ENCODE measurements at regions not wholly inside any gene's neighbourhood (a gene's known extent, or its start where the extent isn't known, plus 50 kb on each side); places are given as distances from the start of the nearest gene placed in this dataset.

GRCh38 chr2:80894486-80894885 is 589.9 kb upstream of the LRRTM1 start:
- dilution Hi-C loops (cut with MboI; ENCODE audit: extremely low pct_ligation_motif_present, low sequenced_read_pairs) = no loop called here
- FAIRE-seq = no peak

GRCh38 chr2:80893711-80894110 is 589.2 kb upstream of the LRRTM1 start:
- FAIRE-seq = no peak
- no peak for TF ChIP-seq EZH2 (IDR thresholded peaks at IDR 0.05; ENCODE audit: low read length)
- TF ChIP-seq, protein P1, sequence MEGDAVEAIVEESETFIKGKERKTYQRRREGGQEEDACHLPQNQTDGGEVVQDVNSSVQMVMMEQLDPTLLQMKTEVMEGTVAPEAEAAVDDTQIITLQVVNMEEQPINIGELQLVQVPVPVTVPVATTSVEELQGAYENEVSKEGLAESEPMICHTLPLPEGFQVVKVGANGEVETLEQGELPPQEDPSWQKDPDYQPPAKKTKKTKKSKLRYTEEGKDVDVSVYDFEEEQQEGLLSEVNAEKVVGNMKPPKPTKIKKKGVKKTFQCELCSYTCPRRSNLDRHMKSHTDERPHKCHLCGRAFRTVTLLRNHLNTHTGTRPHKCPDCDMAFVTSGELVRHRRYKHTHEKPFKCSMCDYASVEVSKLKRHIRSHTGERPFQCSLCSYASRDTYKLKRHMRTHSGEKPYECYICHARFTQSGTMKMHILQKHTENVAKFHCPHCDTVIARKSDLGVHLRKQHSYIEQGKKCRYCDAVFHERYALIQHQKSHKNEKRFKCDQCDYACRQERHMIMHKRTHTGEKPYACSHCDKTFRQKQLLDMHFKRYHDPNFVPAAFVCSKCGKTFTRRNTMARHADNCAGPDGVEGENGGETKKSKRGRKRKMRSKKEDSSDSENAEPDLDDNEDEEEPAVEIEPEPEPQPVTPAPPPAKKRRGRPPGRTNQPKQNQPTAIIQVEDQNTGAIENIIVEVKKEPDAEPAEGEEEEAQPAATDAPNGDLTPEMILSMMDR (optimal IDR thresholded peaks at IDR 0.05 in 1 of 3, IDR thresholded peaks at IDR 0.05 in 1 of 3, conservative IDR thresholded peaks at IDR 0.05 in 1 of 3; ENCODE audit: extremely low read depth in 1 of 3, insufficient read depth in 2 of 3, low read length in 3 of 3) = no peak
- dilution Hi-C loops (cut with MboI; ENCODE audit: extremely low pct_ligation_motif_present, low sequenced_read_pairs) = no loop called here

More at GRCh38 chr2:80894486-80894885, 589.9 kb upstream of the LRRTM1 start:
- no peaks in the 10 kb centered on the region for H3K36me3 ChIP-seq (ENCODE audit: control insufficient read depth in 2 of 2, extremely low read depth in 1 of 2, insufficient read depth in 2 of 2, low read length in 2 of 2)
- no peak overlapping the region for H3K4me2 ChIP-seq (ENCODE audit: control insufficient read depth, extremely low read depth, insufficient read depth, low read depth, low read length)
- H3K9ac ChIP-seq (ENCODE audit: control insufficient read depth, extremely low read depth, insufficient read depth, low read length) = no peak overlapping the region
- H3K4me3 ChIP-seq (ENCODE audit: control insufficient read depth in 2 of 3, extremely low read depth in 1 of 3, insufficient read depth in 2 of 3, low read depth in 1 of 3, low read length in 3 of 3) = no peak overlapping the region
- no peaks in the 10 kb centered on the region for H3K9me1 ChIP-seq (ENCODE audit: control insufficient read depth, extremely low read depth, insufficient read depth, low read length)
- no peak for DNase-seq (ENCODE audit: low read depth, low spot score)
- no peak overlapping the region for H2AFZ ChIP-seq (ENCODE audit: control insufficient read depth, low read length)
- no peaks in the 10 kb centered on the region for H3K79me2 ChIP-seq (ENCODE audit: control insufficient read depth, insufficient read depth, low read length)
- H3K27ac ChIP-seq (ENCODE audit: control insufficient read depth, insufficient read depth, low read length) = no peak overlapping the region
- H3K4me1 ChIP-seq (ENCODE audit: control insufficient read depth, extremely low read depth, insufficient read depth, low read length) = no peaks in the 10 kb centered on the region
- no peaks in the 10 kb centered on the region for H4K20me1 ChIP-seq (ENCODE audit: control insufficient read depth, extremely low read depth, insufficient read depth, low read length)
- no peaks in the 10 kb centered on the region for H3K9me3 ChIP-seq (ENCODE audit: control insufficient read depth, low read depth, low read length)
- TF ChIP-seq, protein P1 (optimal IDR thresholded peaks at IDR 0.05 in 1 of 3, IDR thresholded peaks at IDR 0.05 in 1 of 3, conservative IDR thresholded peaks at IDR 0.05 in 1 of 3; ENCODE audit: extremely low read depth in 1 of 3, insufficient read depth in 2 of 3, low read length in 3 of 3) = no peak
- TF ChIP-seq EZH2 (IDR thresholded peaks at IDR 0.05; ENCODE audit: low read length) = no peak
- H3K27me3 ChIP-seq (ENCODE audit: control insufficient read depth, extremely low read depth, insufficient read depth, low read length) = no peaks in the 10 kb centered on the region

More at GRCh38 chr2:80893711-80894110, 589.2 kb upstream of the LRRTM1 start:
- Histone ChIP-seq H3K4me3 (ENCODE audit: control insufficient read depth in 2 of 3, extremely low read depth in 1 of 3, insufficient read depth in 2 of 3, low read depth in 1 of 3, low read length in 3 of 3) (no peak overlapping the region), H3K9ac (ENCODE audit: control insufficient read depth, extremely low read depth, insufficient read depth, low read length) (no peak overlapping the region), H3K36me3 (ENCODE audit: control insufficient read depth in 2 of 2, extremely low read depth in 1 of 2, insufficient read depth in 2 of 2, low read length in 2 of 2) (no peaks in the 10 kb centered on the region), H3K27me3 (ENCODE audit: control insufficient read depth, extremely low read depth, insufficient read depth, low read length) (no peaks in the 10 kb centered on the region), H2AFZ (ENCODE audit: control insufficient read depth, low read length) (no peak overlapping the region), H4K20me1 (ENCODE audit: control insufficient read depth, extremely low read depth, insufficient read depth, low read length) (no peaks in the 10 kb centered on the region), H3K79me2 (ENCODE audit: control insufficient read depth, insufficient read depth, low read length) (no peaks in the 10 kb centered on the region), H3K4me2 (ENCODE audit: control insufficient read depth, extremely low read depth, insufficient read depth, low read depth, low read length) (no peak overlapping the region), H3K9me3 (ENCODE audit: control insufficient read depth, low read depth, low read length) (no peaks in the 10 kb centered on the region), H3K4me1 (ENCODE audit: control insufficient read depth, extremely low read depth, insufficient read depth, low read length) (no peaks in the 10 kb centered on the region), H3K9me1 (ENCODE audit: control insufficient read depth, extremely low read depth, insufficient read depth, low read length) (no peaks in the 10 kb centered on the region), H3K27ac (ENCODE audit: control insufficient read depth, insufficient read depth, low read length) (no peak overlapping the region)
- no peak for DNase-seq (ENCODE audit: low read depth, low spot score)
